Endothelial cell of umbilical vein (primary cell): ENCODE measurements at regions not wholly inside any gene's neighbourhood (a gene's known extent, or its start where the extent isn't known, plus 50 kb on each side); places are given as distances from the start of the nearest gene placed in this dataset.

Source experiments
- POLR2A ChIP-seq: IDR thresholded peaks from 2 replicates; pipeline ENCODE4 v1.6.1; 2012; ENCODE audit warnings: low read depth, mild to moderate bottlenecking, control low read depth, low read length
- POLR2AphosphoS5 ChIP-seq: IDR thresholded peaks from 2 replicates; pipeline ENCODE4 v1.6.1; 2012; ENCODE audit warnings: low read depth, mild to moderate bottlenecking, control low read depth, low read length, moderate library complexity; ENCODE audit not compliant: insufficient read depth
- TF ChIP-seq, protein P1 (sequence below), 2 donors: IDR thresholded peaks; 1 replicate in 1 of 2; 2 replicates in 1 of 2; pipeline ENCODE4 v1.5.1; 2011; ENCODE audit warnings: low read length in 2 of 2, mild to moderate bottlenecking in 2 of 2, moderate library complexity in 2 of 2, control low read depth in 1 of 2, inconsistent platforms in 1 of 2, low read depth in 1 of 2; ENCODE audit not compliant: insufficient read depth in 1 of 2; ENCODE audit errors: extremely low read depth in 1 of 2

DNA sequence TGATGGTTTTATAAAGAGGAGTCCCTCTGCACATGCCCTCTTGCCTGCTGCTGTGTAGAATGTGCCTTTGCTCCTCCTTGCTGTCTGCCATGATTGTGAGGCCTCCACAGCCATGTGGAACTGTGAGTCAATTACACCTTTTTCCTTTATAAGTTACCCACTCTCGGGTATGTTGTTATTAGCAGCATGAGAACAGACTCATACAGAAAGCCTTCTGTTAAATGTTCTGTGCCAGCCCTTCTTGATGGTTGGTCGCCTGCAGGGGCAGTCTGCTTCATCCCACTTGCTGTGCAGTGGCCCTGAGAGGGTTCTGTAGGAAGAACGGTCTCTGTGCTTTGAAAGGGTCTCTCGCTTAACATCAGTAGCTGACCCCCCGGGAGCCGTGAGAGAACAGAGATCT is 248.9 kb upstream of the IGFBP3 start:
- TF ChIP-seq POLR2AphosphoS5 (no peak), POLR2A (no peak)
- TF ChIP-seq, protein P1, sequence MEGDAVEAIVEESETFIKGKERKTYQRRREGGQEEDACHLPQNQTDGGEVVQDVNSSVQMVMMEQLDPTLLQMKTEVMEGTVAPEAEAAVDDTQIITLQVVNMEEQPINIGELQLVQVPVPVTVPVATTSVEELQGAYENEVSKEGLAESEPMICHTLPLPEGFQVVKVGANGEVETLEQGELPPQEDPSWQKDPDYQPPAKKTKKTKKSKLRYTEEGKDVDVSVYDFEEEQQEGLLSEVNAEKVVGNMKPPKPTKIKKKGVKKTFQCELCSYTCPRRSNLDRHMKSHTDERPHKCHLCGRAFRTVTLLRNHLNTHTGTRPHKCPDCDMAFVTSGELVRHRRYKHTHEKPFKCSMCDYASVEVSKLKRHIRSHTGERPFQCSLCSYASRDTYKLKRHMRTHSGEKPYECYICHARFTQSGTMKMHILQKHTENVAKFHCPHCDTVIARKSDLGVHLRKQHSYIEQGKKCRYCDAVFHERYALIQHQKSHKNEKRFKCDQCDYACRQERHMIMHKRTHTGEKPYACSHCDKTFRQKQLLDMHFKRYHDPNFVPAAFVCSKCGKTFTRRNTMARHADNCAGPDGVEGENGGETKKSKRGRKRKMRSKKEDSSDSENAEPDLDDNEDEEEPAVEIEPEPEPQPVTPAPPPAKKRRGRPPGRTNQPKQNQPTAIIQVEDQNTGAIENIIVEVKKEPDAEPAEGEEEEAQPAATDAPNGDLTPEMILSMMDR (IDR thresholded peaks at IDR 0.05; ENCODE audit: extremely low read depth in 1 of 2, insufficient read depth in 1 of 2, low read depth in 1 of 2, low read length in 2 of 2) = no peak
